ENCODE measurements at regions not wholly inside any gene's neighbourhood (a gene's known extent, or its start where the extent isn't known, plus 50 kb on each side); places are given as distances from the start of the nearest gene placed in this dataset.

- TF ChIP-seq POLR2A (IDR thresholded peaks at IDR 0.05) (no peak), CTCF (IDR thresholded peaks at IDR 0.05) (no peak)
Measured at GRCh38 chrX:140292188-140292587, 212.7 kb downstream of the SOX3 start.

Measured in adrenal gland (tissue), 5 donors.